GM12873 (cell line): ENCODE measurements at regions not wholly inside any gene's neighbourhood (a gene's known extent, or its start where the extent isn't known, plus 50 kb on each side); places are given as distances from the start of the nearest gene placed in this dataset.

Experiments
- CTCF ChIP-seq: IDR thresholded peaks from 2 replicates; pipeline ENCODE4 v1.5.1; 2012; ENCODE audit warnings: low read depth, mild to moderate bottlenecking, moderate library complexity, low read length, control low read depth; ENCODE audit not compliant: insufficient read depth; ENCODE audit errors: missing control alignments

- no peak for TF ChIP-seq CTCF
Observed at GRCh38 chr12:124461241-124461673, 106.2 kb downstream of the NCOR2 start.

- no peak for TF ChIP-seq CTCF
Observed at GRCh38 chr12:124460771-124461170, 106.6 kb downstream of the NCOR2 start.

GRCh38 chr12:124459852-124460645 lies 107.4 kb downstream of the NCOR2 start:
- TF ChIP-seq CTCF: no peak

GRCh38 chr12:124458992-124459851 lies 108.2 kb downstream of the NCOR2 start:
- TF ChIP-seq CTCF: no peak

- no peak for TF ChIP-seq CTCF
Observed at GRCh38 chr12:124458220-124458991, 109.0 kb downstream of the NCOR2 start.

GRCh38 chr12:124457287-124458219 lies 109.9 kb downstream of the NCOR2 start:
- TF ChIP-seq CTCF: no peak
